HG03378 (cell line): ENCODE measurements at regions not wholly inside any gene's neighbourhood (a gene's known extent, or its start where the extent isn't known, plus 50 kb on each side); places are given as distances from the start of the nearest gene placed in this dataset.

Experiments
- ATAC-seq: cut with Tn5 transposase; IDR thresholded peaks from one replicate; pipeline ENCODE4 v1.9.1; 2021; ENCODE audit warnings: mild to moderate bottlenecking, moderate library complexity; ENCODE audit not compliant: unreplicated experiment

DNA sequence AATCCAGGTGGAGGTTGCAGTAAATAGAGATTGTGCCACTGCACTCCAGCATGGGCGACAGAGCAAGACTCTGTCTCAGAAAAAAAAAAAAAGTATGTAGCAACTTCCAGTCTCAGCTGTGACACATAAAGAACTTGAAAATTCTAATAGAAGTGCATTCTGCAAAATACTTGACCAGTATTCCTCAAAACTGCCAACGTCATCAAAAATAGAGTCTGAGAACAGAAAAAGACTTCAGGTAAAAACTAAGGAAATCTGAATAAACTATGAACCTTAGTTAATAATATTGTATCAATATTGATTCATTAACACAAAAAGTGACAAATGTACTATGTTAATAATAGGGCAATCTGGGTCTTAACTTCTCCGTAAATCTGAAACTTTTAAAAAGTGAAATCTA, 76.7 kb upstream of the WDR75 start:
- ATAC-seq, result no peak

DNA sequence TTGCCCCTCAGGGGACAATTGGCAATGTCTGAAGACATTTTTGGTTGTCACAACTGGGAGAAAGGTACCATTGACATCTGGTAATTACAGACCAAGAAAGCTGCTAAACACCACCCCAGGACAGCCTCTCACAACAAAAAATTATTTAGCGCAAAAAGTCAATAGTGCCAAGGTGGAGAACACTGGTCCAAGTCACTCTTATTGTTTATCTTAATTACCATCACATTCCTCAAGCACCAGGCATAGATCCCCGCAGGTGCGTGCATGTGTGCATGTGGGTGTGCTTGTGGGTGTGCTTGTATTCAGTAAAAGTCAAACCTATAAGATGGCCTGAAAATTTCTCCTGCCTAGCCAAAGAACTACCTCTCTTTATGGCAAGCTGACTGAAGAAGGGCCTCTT, 74.9 kb upstream of the WDR75 start:
- ATAC-seq, result no peak

DNA sequence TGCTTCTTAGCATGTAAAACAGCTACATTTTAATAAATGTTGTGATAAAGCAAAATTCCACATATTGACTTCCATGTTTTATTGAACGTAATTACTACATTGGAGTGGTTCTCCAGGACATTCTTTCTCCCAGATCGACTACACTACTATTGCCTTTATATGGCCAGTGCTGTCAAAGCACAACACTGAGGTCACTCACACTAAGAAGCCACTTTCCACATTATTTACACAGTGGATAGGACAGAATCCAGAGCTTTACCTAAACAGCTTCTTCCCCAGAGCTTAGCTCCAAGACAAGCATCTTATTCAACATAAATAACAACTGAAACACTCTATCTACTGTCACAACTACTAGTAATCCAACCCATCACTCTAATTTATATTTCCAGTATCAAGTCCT, 73.9 kb upstream of the WDR75 start:
- no peak for ATAC-seq

DNA sequence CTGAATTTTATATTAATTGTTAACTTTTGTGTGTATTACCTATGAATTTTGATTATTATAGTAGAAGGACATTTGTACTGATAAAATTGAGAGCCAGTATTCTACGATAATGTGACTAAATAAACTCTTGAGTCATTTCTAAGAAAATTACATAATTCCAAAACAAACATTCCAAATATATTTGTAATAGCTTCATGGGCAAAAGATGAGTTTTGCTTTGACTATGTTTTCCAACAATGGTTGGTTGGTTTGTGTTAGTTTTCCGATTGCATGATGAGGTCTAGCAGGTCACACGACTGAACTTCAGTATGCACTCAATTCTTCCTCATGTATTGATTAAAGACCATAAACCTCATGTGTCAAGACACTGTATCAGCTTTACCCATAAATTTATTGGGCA, 71.7 kb upstream of the WDR75 start:
- ATAC-seq, result no peak

GRCh38 chr2:189370719-189371118, 70.6 kb upstream of the WDR75 start:
- no peak for ATAC-seq

- ATAC-seq, result no peak
Observed at GRCh38 chr2:189372688-189373257, 68.5 kb upstream of the WDR75 start.

- ATAC-seq, result no peak
Observed at GRCh38 chr2:189374481-189374880, 66.8 kb upstream of the WDR75 start.

DNA sequence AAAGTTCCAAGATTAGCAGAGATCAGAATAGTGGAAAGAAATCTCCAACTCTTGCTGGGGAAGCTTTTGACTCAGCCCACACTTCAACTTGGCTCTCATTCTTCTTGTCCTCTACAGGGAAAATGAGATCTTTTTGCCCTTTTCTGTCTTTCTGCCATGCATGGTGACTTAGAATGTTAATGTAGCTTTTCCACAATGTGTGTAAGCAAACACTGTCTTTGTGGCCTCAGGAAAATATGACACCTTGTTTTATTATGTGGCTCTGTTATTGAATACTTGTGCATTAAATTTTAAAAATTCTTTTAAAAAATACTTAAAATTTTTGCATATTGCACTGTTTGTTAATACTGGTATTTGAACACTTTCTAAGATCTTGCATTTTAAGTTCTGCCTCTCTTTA, 65.4 kb upstream of the WDR75 start:
- no peak for ATAC-seq

- no peak for ATAC-seq
Observed at GRCh38 chr2:189379287-189379630, 62.0 kb upstream of the WDR75 start.

DNA sequence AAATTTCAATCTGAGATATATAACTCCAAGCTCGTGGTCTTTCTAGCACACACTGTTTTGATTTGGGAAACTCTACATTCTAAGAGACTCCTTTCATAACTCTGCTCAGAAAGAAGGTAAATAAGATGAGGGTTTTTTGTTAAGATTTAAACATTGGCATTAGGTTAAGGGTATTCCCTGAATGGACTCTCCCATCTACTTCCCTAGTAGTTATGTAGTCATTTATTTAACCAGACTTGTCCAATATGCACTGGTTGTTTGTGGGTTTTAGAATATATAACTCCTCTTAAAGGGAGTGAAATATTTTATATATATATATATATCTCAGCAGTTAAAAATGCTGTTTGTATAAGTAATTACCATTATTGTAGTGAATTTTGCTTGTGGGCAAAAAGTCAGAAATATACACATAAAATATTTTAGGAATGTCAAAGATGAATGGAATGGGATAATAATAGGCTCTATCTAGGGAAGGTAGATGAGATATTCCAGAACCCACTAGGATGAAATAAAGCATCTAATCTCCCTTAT, 61.5 kb upstream of the WDR75 start:
- no peak for ATAC-seq

GRCh38 chr2:189382668-189383067, 58.6 kb upstream of the WDR75 start:
- no peak for ATAC-seq

DNA sequence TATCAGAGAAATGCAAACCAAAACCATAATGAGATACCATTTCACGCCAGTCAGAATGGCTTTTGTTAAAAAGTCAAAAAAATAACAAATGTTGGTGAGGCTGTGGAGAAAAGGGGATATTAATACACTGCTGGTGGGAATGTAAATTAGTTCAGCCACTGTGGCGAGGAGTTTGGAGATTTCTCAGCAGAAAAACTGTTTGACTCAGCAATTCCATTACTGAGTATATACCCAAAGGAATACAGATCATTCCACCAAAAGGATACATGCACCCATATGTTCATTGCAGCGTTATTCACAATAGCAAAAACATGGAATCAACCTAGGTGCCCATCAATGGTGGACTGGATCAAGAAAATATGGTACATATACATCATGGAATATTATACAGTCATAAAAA, 54.5 kb upstream of the WDR75 start:
- no peak for ATAC-seq

GRCh38 chr2:189391201-189391600, 50.1 kb upstream of the WDR75 start:
- ATAC-seq, result no peak
